ENCODE measurements at regions not wholly inside any gene's neighbourhood (a gene's known extent, or its start where the extent isn't known, plus 50 kb on each side); places are given as distances from the start of the nearest gene placed in this dataset.

- DNase-seq = peak; percentile 95
Observed at GRCh38 chr6:54718541-54719023, 128.0 kb upstream of the FAM83B start.

- peak; percentile 95 for DNase-seq
Observed at GRCh38 chr6:54719131-54719530, 127.4 kb upstream of the FAM83B start.

GRCh38 chr6:54719633-54720032, 126.9 kb upstream of the FAM83B start:
- DNase-seq = peak; percentile 54

GRCh38 chr6:54722328-54722727, 124.2 kb upstream of the FAM83B start:
- no peak for DNase-seq

- no peak for DNase-seq
Observed at GRCh38 chr6:54729716-54730115, 116.9 kb upstream of the FAM83B start.

- no peak for DNase-seq
Observed at GRCh38 chr6:54730767-54731630, 115.6 kb upstream of the FAM83B start.

- DNase-seq = no peak
Observed at GRCh38 chr6:54737247-54737646, 109.3 kb upstream of the FAM83B start.

- no peak for DNase-seq
Observed at GRCh38 chr6:54747955-54748354, 98.6 kb upstream of the FAM83B start.

- no peak for DNase-seq
Observed at GRCh38 chr6:54754406-54754805, 92.2 kb upstream of the FAM83B start.

- no peak for DNase-seq
Observed at GRCh38 chr6:54758340-54758739, 88.2 kb upstream of the FAM83B start.

- DNase-seq = no peak
Observed at GRCh38 chr6:54768494-54768893, 78.1 kb upstream of the FAM83B start.

- DNase-seq = no peak
Observed at GRCh38 chr6:54770328-54770727, 76.2 kb upstream of the FAM83B start.

GRCh38 chr6:54771968-54772367, 74.6 kb upstream of the FAM83B start:
- no peak for DNase-seq

GRCh38 chr6:54772610-54773009, 74.0 kb upstream of the FAM83B start:
- no peak for DNase-seq

- no peak for DNase-seq
Observed at GRCh38 chr6:54775576-54775975, 71.0 kb upstream of the FAM83B start.

- DNase-seq = no peak
Observed at GRCh38 chr6:54776891-54777290, 69.7 kb upstream of the FAM83B start.

GRCh38 chr6:54778731-54779130, 67.8 kb upstream of the FAM83B start:
- no peak for DNase-seq

- DNase-seq = no peak
Observed at GRCh38 chr6:54784011-54784410, 62.6 kb upstream of the FAM83B start.

- no peak for DNase-seq
Observed at GRCh38 chr6:54786154-54786553, 60.4 kb upstream of the FAM83B start.

GRCh38 chr6:54787825-54788224, 58.7 kb upstream of the FAM83B start:
- no peak for DNase-seq
